ENCODE measurements at regions not wholly inside any gene's neighbourhood (a gene's known extent, or its start where the extent isn't known, plus 50 kb on each side); places are given as distances from the start of the nearest gene placed in this dataset.

GRCh38 chr6:122347751-122348150, 51.7 kb upstream of the HSF2 start:
- TF ChIP-seq EP300 (conservative IDR thresholded peaks at IDR 0.05; ENCODE audit: poor library complexity, severe bottlenecking) = no peak
- TF ChIP-seq CTCF (IDR thresholded peaks at IDR 0.05; ENCODE audit: poor library complexity, severe bottlenecking) = no peak
- no peak for TF ChIP-seq POLR2AphosphoS5 (IDR thresholded peaks at IDR 0.05)
- TF ChIP-seq SMC3 (conservative IDR thresholded peaks at IDR 0.05; ENCODE audit: poor library complexity) = no peak
- TF ChIP-seq MXI1 (conservative IDR thresholded peaks at IDR 0.05; ENCODE audit: poor library complexity, severe bottlenecking) = no peak
- no peak for TF ChIP-seq EZH2 (IDR thresholded peaks at IDR 0.05; ENCODE audit: borderline replicate concordance, insufficient read depth, low read length, poor library complexity, severe bottlenecking)
- no peak for TF ChIP-seq TAF1 (IDR thresholded peaks at IDR 0.05; ENCODE audit: low read depth)
- TF ChIP-seq RAD21 (conservative IDR thresholded peaks at IDR 0.05) = no peak
- TF ChIP-seq, protein P1, sequence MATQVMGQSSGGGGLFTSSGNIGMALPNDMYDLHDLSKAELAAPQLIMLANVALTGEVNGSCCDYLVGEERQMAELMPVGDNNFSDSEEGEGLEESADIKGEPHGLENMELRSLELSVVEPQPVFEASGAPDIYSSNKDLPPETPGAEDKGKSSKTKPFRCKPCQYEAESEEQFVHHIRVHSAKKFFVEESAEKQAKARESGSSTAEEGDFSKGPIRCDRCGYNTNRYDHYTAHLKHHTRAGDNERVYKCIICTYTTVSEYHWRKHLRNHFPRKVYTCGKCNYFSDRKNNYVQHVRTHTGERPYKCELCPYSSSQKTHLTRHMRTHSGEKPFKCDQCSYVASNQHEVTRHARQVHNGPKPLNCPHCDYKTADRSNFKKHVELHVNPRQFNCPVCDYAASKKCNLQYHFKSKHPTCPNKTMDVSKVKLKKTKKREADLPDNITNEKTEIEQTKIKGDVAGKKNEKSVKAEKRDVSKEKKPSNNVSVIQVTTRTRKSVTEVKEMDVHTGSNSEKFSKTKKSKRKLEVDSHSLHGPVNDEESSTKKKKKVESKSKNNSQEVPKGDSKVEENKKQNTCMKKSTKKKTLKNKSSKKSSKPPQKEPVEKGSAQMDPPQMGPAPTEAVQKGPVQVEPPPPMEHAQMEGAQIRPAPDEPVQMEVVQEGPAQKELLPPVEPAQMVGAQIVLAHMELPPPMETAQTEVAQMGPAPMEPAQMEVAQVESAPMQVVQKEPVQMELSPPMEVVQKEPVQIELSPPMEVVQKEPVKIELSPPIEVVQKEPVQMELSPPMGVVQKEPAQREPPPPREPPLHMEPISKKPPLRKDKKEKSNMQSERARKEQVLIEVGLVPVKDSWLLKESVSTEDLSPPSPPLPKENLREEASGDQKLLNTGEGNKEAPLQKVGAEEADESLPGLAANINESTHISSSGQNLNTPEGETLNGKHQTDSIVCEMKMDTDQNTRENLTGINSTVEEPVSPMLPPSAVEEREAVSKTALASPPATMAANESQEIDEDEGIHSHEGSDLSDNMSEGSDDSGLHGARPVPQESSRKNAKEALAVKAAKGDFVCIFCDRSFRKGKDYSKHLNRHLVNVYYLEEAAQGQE (IDR thresholded peaks at IDR 0.05; ENCODE audit: borderline replicate concordance) = no peak
